Endothelial cell of umbilical vein (primary cell): ENCODE measurements at regions not wholly inside any gene's neighbourhood (a gene's known extent, or its start where the extent isn't known, plus 50 kb on each side); places are given as distances from the start of the nearest gene placed in this dataset.

Source experiments
- BruUV-seq: library from RNA; stranded (reverse); fragments of 400-500 nt; replicated peaks from 2 replicates; lab custom pipeline; 2021; lab: Mats Ljungman, UMichigan
- CTCF ChIA-PET: fragments of 300-600, 350-600 bp; sonication (Branson Sonifier 250); formaldehyde crosslinking; loops from one replicate; lab custom pipeline; 2021; ENCODE audit warnings: antibody characterized with exemption, inconsistent platforms; lab: Charles Lee
- POLR2A ChIA-PET: fragments of 300-600, 350-600 bp; sonication (Branson Sonifier 250); formaldehyde crosslinking; loops from one replicate; lab custom pipeline; 2021; ENCODE audit warnings: antibody characterized with exemption, inconsistent platforms; lab: Charles Lee
- DNase-seq: peaks from one replicate; pipeline ENCODE4 v3.0.0-alpha.2; 2011; ENCODE audit warnings: low read depth, low spot score
- FAIRE-seq: peaks from 2 replicates; lab custom pipeline; 2011; peaks lifted over from hg19 to GRCh38; lab: Jason Lieb, UNC
- H2AFZ ChIP-seq: 2 replicates; pipeline ENCODE4 v1.6.0; 2012; ENCODE audit warnings: low read depth, low read length, control low read depth, inconsistent platforms
- H3K27ac ChIP-seq: 2 replicates; pipeline ENCODE4 v1.5.1; 2011; ENCODE audit warnings: low read depth, mild to moderate bottlenecking, control low read depth, low read length, moderate library complexity; ENCODE audit not compliant: insufficient read depth
- H3K27me3 ChIP-seq, 2 experiments: 2 replicates each; pipeline versions ENCODE4 v1.6.0 to v1.6.1; 2011; ENCODE audit warnings: low read length in 2 of 2, mixed read lengths in 1 of 2; ENCODE audit not compliant: control insufficient read depth in 2 of 2, insufficient read depth in 2 of 2
- H3K36me3 ChIP-seq, 2 experiments: 2 replicates in 1 of 2; 3 replicates in 1 of 2; pipeline ENCODE4 v1.5.1; 2011; ENCODE audit warnings: low read length in 2 of 2, mild to moderate bottlenecking in 1 of 2, moderate library complexity in 1 of 2; ENCODE audit not compliant: control insufficient read depth in 2 of 2, insufficient read depth in 2 of 2; ENCODE audit errors: extremely low read depth in 1 of 2
- H3K4me1 ChIP-seq: 3 replicates; pipeline ENCODE4 v1.5.1; 2011; ENCODE audit warnings: mild to moderate bottlenecking, low read length; ENCODE audit not compliant: control insufficient read depth, insufficient read depth; ENCODE audit errors: extremely low read depth
- H3K4me2 ChIP-seq: 2 replicates; pipeline ENCODE4 v1.6.1; 2011; ENCODE audit warnings: low read length, control low read depth, mixed read lengths; ENCODE audit not compliant: insufficient read depth
- H3K4me3 ChIP-seq, 3 experiments: fragments of 200-600 bp in 1 of 3; sonication (generic), shearing (Covaris generic) in 1 of 3; replicated peaks in 1 of 3; 2 replicates each; pipeline ENCODE4 v1.5.1; 2011 to 2016; ENCODE audit warnings: control low read depth in 3 of 3, low read length in 3 of 3, mild to moderate bottlenecking in 2 of 3, inconsistent platforms in 1 of 3, low read depth in 1 of 3, moderate library complexity in 1 of 3; ENCODE audit not compliant: insufficient read depth in 1 of 3
- H3K79me2 ChIP-seq: 2 replicates; pipeline ENCODE4 v1.6.0; 2012; ENCODE audit warnings: low read length, inconsistent platforms; ENCODE audit not compliant: control insufficient read depth, insufficient read depth
- H3K9ac ChIP-seq: replicated peaks from 2 replicates; pipeline ENCODE3; 2011; ENCODE audit warnings: low read length, control low read depth; ENCODE audit not compliant: insufficient read depth; ENCODE audit errors: extremely low read depth
- H3K9me1 ChIP-seq: replicated peaks from 3 replicates; pipeline ENCODE4 v1.6.0; 2011; ENCODE audit warnings: mild to moderate bottlenecking, low read length; ENCODE audit not compliant: control insufficient read depth, insufficient read depth; ENCODE audit errors: extremely low read depth
- H3K9me3 ChIP-seq: replicated peaks from 2 replicates; pipeline ENCODE4 v1.5.1; 2012; ENCODE audit warnings: low read length, inconsistent platforms; ENCODE audit not compliant: control insufficient read depth, insufficient read depth
- H4K20me1 ChIP-seq: replicated peaks from 2 replicates; pipeline ENCODE3; 2011; ENCODE audit warnings: mild to moderate bottlenecking, low read length; ENCODE audit not compliant: control insufficient read depth, insufficient read depth; ENCODE audit errors: extremely low read depth
- CTCF ChIP-seq, 2 donors: IDR thresholded peaks; 1 replicate in 1 of 2; 2 replicates in 1 of 2; pipeline ENCODE4 v1.5.1; 2011; ENCODE audit warnings: low read length in 2 of 2, mild to moderate bottlenecking in 2 of 2, moderate library complexity in 2 of 2, control low read depth in 1 of 2, inconsistent platforms in 1 of 2, low read depth in 1 of 2; ENCODE audit not compliant: insufficient read depth in 1 of 2; ENCODE audit errors: extremely low read depth in 1 of 2
- EZH2 ChIP-seq: IDR thresholded peaks from 2 replicates; pipeline ENCODE4 v1.6.1; 2012; ENCODE audit warnings: borderline replicate concordance, low read depth, mild to moderate bottlenecking, moderate library complexity, low read length, inconsistent platforms; ENCODE audit not compliant: severe bottlenecking
- FOS ChIP-seq: IDR thresholded peaks from 2 replicates; pipeline ENCODE4 v1.6.1; 2011; ENCODE audit warnings: mild to moderate bottlenecking, low read length, moderate library complexity, borderline replicate concordance; ENCODE audit not compliant: insufficient read depth
- GATA2 ChIP-seq: IDR thresholded peaks from 2 replicates; pipeline ENCODE4 v1.7.0; 2011; ENCODE audit warnings: low read depth, mild to moderate bottlenecking, moderate library complexity, mixed read lengths, low read length; ENCODE audit not compliant: insufficient read length, insufficient read depth
- JUN ChIP-seq: IDR thresholded peaks from 2 replicates; pipeline ENCODE4 v1.6.1; 2011; ENCODE audit warnings: borderline replicate concordance, low read depth; ENCODE audit not compliant: insufficient read length, insufficient read depth
- MAX ChIP-seq: IDR thresholded peaks from 2 replicates; pipeline ENCODE4 v1.6.1; 2011; ENCODE audit not compliant: insufficient read depth, insufficient read length
- MYC ChIP-seq: IDR thresholded peaks from one replicate; pipeline ENCODE4 v1.6.1; 2011; ENCODE audit warnings: mild to moderate bottlenecking, low read depth, low read length
- POLR2A ChIP-seq: IDR thresholded peaks from 2 replicates; pipeline ENCODE4 v1.6.1; 2012; ENCODE audit warnings: low read depth, mild to moderate bottlenecking, control low read depth, low read length
- POLR2AphosphoS5 ChIP-seq: IDR thresholded peaks from 2 replicates; pipeline ENCODE4 v1.6.1; 2012; ENCODE audit warnings: low read depth, mild to moderate bottlenecking, control low read depth, low read length, moderate library complexity; ENCODE audit not compliant: insufficient read depth
- dilution Hi-C: fragments of 300-500 bp; cut with MboI; formaldehyde crosslinking; loops from one replicate; pipeline ENCODE4 v1.15.0; 2019; ENCODE audit warnings: low sequenced_read_pairs; ENCODE audit not compliant: extremely low pct_ligation_motif_present
- intact Hi-C: fragments of 100-400 bp; cut with micrococcal nuclease; formaldehyde crosslinking; loops from one replicate; pipeline ENCODE4 v1.10.0; 2022

DNA sequence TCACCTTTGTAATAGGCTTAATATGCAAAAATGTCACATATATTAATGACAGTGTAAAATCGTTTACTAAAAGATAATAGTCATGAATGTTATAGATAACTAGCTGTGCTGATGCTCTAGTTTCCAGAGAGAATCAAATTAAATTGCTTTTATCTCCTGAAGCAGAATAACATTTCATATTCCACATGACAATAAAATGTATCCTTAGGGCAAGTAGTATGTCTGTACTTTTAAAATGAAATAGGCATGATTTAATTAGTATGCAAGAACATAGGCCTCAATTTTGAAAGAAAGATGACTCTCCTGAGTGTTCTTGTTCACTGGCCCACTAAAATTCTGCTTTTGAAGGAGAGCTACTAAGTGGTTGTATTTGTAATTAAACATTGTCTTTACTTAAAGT is 1027.0 kb downstream of the ARAP2 start:
- Histone ChIP-seq H3K27me3 (no peaks in the 10 kb centered on the region), H3K36me3 (no peaks in the 10 kb centered on the region), H3K9me1 (no peaks in the 10 kb centered on the region), H3K27ac (no peak overlapping the region), H3K79me2 (no peaks in the 10 kb centered on the region), H4K20me1 (no peaks in the 10 kb centered on the region), H3K4me3 (no peak overlapping the region), H2AFZ (no peak overlapping the region), H3K4me2 (no peak overlapping the region), H3K9me3 (no peaks in the 10 kb centered on the region), H3K4me1 (no peaks in the 10 kb centered on the region), H3K9ac (no peak overlapping the region)
- FAIRE-seq: no peak
- intact Hi-C loops: no loop called here
- ChIA-PET POLR2A (no interaction called here), CTCF (no interaction called here)
- DNase-seq: no peak
- dilution Hi-C loops: no loop called here
- no TSS peak for BruUV-seq
- TF ChIP-seq JUN (no peak), GATA2 (no peak), MAX (no peak), EZH2 (no peak), MYC (no peak), CTCF (IDR thresholded peaks at IDR 0.05; ENCODE audit: extremely low read depth in 1 of 2, insufficient read depth in 1 of 2, low read depth in 1 of 2, low read length in 2 of 2) (no peak), POLR2A (no peak), POLR2AphosphoS5 (no peak), FOS (no peak)
